HCEC 1CT (cell line): ENCODE measurements at regions not wholly inside any gene's neighbourhood (a gene's known extent, or its start where the extent isn't known, plus 50 kb on each side); places are given as distances from the start of the nearest gene placed in this dataset.

ENCODE experiments used
- DNase-seq: peaks from one replicate; pipeline ENCODE4 v3.0.0-alpha.2; 2017

DNA sequence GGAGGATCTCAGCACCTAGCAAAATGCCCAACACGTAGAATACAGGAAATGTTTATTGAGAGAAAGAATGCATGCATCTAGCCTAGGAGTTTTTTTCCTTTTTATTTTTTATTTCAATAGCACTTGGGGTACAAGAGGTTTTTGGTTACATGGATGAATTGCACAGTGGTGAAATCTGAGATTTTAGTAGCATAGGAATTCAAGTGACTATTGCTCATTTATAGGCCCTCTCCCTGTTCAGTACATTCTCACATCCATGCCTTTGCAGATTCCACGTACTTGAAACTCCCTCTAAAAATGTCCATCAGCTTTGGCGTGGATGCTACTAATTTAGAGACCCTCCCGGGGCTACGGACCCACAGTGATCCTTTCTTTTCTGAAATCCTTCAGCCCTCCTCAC, 61.7 kb upstream of the PIAS1 start:
- no peak for DNase-seq

DNA sequence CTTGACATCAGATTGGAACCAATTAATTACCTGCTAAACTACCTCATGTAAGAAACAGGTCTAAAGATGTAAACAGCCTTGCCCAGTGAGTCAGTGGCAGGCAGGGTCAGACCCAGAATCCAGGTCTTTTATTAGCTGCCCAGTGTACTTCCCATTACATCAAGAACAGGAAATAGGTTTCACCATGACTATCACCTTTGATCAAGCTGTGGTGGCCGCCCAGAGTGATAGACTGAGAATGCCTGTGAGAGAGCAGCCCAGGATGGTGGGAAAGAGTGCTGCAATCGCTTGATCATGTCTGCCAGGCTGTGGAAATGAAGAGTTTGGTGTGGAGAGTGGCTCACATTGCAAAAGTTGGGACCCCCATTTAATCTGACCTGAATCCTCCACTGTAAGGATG, 61.3 kb upstream of the PIAS1 start:
- DNase-seq, result no peak

DNA sequence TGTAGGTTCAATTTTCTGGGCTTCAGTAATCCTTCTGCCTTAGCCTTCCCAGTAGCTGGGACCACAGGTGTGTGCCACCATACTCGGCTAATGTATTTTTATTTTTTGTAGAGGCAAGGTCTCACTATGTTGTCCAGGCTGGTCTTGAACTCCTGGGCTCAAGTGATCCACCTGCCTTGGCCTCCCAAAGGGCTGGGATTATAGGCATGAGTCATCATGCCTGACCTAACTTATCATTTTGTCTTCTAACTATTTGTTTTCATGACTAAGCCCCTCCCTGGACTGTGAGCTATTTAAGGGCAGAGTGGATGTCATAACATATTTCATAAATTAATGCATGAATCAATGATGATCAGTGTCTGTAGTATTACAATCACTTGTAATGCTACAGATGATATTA, 56.1 kb upstream of the PIAS1 start:
- peak; percentile 88 for DNase-seq

DNA sequence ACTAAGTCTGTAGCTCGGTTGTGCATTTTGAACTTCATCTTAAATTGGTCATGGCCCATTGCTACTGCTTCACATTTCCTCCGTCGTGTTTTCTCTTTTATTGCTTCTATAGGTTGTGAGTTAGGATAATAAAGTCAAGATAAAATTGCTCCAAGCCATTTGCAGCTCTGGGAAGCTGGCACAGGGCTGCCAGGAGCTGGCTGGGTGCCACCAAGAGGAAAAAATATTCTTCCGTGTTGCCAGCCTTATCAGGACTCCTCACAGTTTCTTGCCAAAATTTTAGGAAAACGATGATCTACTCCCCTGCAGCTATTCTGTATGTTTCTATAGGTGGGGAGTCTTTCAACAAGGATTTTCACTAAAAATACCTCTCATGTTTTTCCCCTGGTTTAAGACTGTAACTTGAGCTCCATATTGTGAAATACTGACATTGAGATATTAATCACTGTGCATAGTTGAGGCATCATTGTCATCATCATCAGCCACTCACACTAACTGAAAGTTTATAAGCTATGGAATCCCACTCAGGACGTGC, 55.4 kb upstream of the PIAS1 start:
- DNase-seq, result peak; percentile 68

- peak; percentile 8 for DNase-seq
Observed at GRCh38 chr15:67999320-68000100, 54.6 kb upstream of the PIAS1 start.

DNA sequence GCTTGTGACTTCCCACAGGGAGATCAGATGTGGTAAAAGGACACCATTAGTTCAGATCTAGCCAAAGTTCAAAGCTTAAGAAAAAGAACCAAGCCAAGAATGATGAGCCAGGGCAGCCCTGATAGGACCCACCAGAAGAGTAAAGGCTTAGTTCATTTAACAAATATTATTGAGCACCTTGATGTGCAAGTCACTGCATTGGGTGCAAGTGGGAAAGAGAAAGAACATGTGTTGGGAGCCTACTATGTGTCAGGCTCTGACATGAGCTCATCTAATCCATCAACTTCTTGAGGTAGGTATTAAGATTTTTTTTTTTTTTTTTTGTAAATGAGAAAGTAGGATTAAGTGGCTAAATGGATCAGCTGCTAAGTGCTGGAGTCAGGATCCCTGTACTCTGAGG, 53.4 kb upstream of the PIAS1 start:
- no peak for DNase-seq

DNA sequence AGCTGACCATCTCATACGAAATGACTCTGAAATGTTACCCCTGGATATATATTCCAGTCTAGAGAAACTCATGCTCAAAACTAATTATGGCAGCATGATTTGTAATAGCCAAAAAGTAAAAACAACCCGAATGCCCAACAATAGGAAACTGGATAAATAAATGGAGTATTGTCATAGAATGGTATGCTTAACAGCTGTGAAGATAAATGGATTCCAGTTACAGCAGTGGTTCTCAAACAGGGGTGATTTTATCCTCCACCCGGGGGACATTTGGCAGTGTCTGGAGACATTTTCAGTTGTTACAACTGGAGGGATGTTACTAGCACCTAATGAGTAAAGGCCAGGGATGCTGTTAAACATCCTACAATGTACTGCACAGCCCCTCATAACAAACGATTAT, 52.3 kb upstream of the PIAS1 start:
- no peak for DNase-seq

- DNase-seq, result no peak
Observed at GRCh38 chr15:68003297-68003696, 50.8 kb upstream of the PIAS1 start.
